Coronary artery (tissue), 2 donors: ENCODE measurements at regions not wholly inside any gene's neighbourhood (a gene's known extent, or its start where the extent isn't known, plus 50 kb on each side); places are given as distances from the start of the nearest gene placed in this dataset.

ENCODE experiments used
- DNase-seq: peaks from one replicate; pipeline ENCODE4 v3.0.0-alpha.2; 2017; ENCODE audit warnings: low spot score
- H3K27ac ChIP-seq, 2 donors: fragments of 200-600 bp; sonication (generic); one replicate each; pipeline ENCODE4 v1.5.1; 2016 to 2019
- H3K4me3 ChIP-seq: fragments of 200-600 bp; sonication (generic); 2 replicates; pipeline ENCODE4 v1.5.1; 2016; ENCODE audit warnings: mild to moderate bottlenecking, moderate library complexity
- TF ChIP-seq, protein P1 (sequence below): fragments of 200-600 bp; sonication (generic); IDR thresholded peaks from one replicate; pipeline ENCODE4 v1.5.1; 2019; ENCODE audit warnings: antibody characterized with exemption

DNA sequence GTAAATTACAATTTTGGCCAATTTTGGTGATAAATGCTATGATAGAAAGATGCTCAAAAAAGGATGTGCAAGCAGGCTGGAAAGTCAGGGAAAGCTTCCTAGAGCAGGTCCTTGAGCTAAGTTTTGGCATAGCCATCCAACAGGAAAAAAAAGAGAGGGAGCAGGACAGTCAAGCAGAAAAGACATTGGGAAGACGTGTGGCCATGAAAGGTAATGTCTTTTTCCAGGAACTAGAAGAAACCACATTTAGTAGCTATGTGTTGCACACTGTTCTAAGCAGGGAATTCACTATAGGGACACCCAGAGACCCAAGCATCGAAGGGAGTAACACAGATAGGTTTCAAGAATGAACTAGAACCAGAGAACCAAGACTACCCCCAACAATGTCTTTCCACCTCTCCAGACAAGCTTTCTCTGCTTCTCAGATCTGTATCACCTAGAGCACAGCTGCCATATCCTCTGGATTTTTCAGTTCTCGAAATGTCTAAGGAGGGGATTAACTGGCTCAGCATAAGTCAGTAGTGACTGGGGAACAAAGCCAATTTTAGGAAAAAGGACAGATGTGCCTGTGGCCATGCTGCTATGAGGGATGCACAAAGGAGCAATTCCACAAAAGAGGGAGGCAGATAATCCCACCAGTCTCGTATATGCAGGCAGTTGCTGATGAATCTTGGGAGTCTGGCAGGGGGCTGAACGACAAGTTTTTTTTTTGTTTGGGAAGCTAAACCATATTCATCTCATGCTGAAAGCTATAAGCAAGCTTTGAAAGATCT lies 97.1 kb upstream of the DAB1 start:
- no peak for DNase-seq
- Histone ChIP-seq H3K27ac (no peak overlapping the region), H3K4me3 (no peak overlapping the region)
- TF ChIP-seq, protein P1, sequence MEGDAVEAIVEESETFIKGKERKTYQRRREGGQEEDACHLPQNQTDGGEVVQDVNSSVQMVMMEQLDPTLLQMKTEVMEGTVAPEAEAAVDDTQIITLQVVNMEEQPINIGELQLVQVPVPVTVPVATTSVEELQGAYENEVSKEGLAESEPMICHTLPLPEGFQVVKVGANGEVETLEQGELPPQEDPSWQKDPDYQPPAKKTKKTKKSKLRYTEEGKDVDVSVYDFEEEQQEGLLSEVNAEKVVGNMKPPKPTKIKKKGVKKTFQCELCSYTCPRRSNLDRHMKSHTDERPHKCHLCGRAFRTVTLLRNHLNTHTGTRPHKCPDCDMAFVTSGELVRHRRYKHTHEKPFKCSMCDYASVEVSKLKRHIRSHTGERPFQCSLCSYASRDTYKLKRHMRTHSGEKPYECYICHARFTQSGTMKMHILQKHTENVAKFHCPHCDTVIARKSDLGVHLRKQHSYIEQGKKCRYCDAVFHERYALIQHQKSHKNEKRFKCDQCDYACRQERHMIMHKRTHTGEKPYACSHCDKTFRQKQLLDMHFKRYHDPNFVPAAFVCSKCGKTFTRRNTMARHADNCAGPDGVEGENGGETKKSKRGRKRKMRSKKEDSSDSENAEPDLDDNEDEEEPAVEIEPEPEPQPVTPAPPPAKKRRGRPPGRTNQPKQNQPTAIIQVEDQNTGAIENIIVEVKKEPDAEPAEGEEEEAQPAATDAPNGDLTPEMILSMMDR = no peak

DNA sequence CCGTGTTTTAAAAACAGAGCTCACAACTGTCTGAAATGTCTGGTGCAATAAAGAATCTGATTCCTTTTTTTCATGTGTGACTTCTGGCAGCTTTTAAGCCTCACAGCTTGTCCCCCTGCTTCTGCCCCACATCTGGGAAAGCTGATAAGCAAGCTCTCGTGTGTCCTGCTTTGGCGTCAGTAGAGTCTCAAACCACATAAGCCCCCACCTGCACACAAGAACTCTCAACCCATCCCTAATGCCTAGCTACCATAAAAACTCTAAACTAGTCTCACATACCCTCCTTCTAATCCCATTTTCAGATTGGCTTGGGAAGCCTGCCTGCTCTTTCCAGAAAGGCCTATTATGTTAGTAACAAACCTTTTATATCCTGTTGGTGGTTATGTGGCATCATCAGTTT lies 94.6 kb upstream of the DAB1 start:
- DNase-seq = no peak
- H3K27ac ChIP-seq = no peak overlapping the region
- TF ChIP-seq, protein P1 = no peak
- H3K4me3 ChIP-seq = no peak overlapping the region

DNA sequence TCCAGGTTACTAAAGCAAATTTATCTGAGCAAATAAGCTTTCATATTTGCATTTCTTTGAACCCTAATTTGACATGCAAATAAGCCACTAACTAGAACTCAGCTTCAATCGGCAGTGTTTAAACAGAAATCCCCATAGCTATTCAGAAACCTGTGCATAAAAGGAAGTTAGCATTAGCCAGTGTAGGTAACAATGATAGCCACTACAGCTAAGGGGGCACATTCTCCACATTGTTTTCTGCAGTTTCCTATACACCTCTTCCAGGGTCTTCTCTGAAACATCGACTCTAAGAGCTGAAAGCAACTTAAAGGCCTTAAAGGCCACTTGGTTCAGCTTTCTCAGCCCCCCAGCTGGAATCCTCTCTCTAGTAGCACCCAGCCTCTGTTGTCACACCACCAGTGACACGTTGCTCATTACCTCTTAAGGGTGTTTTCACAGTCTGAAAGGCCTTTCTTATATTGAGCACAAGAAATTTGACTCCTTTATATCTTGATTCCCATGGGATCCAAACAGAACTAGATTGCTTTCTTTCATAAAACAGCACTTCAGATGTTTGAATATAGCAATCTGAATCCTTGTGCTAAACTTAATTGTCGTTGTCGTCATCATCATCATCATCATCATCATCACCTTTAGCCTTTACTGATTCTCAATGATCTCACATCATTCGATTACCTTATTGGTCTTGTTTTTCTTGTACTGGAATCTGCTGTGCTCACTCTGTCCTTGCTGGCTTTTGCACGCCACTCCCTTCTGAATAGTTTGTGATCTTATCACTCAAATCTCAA lies 93.9 kb upstream of the DAB1 start:
- DNase-seq = no peak
- TF ChIP-seq, protein P1 = no peak
- Histone ChIP-seq H3K4me3 (no peak overlapping the region), H3K27ac (no peak overlapping the region)

DNA sequence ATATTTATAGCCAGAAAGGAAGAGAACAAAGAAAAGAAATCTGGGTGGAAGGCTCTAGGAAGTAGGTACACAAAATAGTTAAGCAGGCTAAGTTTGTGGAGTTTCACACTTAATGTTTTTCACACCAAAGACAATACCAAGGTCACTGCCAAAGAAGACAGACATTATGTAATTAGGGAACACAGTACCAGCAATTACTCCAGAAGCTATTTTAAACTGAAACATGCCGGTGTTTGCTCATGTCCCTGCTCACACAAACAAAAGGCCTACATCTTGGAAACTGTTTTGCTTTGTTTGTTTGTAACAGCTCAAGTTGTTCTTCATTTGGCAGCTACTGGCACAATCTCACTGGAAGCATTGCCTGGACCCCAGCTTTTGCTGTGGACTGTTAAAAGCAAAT lies 88.5 kb upstream of the DAB1 start:
- no peak overlapping the region for H3K27ac ChIP-seq
- no peak for DNase-seq
- H3K4me3 ChIP-seq = no peak overlapping the region
- TF ChIP-seq, protein P1 = no peak

DNA sequence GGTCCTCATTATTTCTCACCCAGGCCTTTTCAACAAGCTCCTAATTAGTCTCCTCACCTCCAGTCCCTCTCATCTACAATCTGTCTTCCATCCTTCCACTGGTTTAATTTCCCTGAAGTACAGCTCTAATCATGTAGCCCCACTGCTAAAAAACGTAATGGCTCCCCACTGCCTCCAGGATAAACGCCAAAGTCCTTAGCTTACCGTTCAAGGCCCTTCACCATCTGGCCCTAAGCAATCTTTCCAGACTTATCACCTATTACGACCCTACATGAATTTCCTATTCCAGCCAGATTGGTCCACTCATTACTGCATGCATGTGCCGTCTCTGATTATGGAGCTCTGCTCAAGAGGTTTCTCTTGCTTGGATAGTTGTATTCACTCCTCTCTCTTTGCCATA lies 83.1 kb upstream of the DAB1 start:
- no peak overlapping the region for H3K27ac ChIP-seq
- H3K4me3 ChIP-seq = no peak overlapping the region
- no peak for DNase-seq
- TF ChIP-seq, protein P1 = no peak

DNA sequence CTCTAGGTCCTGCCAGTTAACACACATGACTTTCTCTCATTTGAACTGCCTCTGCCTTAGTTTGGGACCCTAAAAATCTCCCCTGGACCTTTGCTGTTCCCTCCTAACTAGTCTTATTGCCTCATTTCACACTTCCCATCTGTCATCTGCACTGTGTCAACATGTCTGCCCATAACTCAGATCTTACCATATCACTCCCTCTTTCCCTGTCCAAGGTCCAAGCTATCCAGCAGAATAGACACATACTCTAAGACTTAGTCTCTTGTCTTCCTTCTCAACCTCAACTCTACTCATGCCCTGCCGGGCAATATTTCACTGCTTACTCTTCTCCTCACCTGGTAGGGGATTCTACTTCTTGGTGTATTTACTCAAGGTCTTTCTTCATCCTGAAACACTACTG lies 79.5 kb upstream of the DAB1 start:
- DNase-seq = no peak
- Histone ChIP-seq H3K27ac (no peak overlapping the region), H3K4me3 (no peak overlapping the region)
- TF ChIP-seq, protein P1 = no peak
